ENCODE measurements at regions not wholly inside any gene's neighbourhood (a gene's known extent, or its start where the extent isn't known, plus 50 kb on each side); places are given as distances from the start of the nearest gene placed in this dataset.

DNA sequence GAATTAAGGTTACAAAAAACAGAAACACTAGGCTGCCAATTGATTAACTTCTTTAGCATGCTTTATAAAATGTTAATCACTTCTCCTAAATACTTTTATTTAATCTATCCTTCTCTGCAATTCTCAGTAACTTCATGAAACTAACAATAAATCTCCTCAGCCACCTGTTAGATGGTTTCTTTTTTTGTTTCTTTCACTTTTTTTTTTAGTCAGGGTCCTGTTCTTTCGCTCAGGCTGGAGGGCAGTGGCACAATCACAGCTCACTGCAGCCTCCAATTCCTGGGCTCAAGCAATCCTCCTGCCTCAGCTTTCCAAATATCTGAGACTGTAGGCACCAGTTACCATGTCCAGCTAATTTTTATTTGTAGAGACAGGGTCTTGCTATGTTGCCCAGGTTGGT lies 213.4 kb upstream of the STK17B start:
- Mint-ChIP-seq H3K4me3 (no peak overlapping the region), H3K27me3 (ENCODE audit: insufficient read depth, low read depth, poor library complexity) (no peaks in the 10 kb centered on the region), H3K36me3 (ENCODE audit: low read depth) (no peaks in the 10 kb centered on the region), H3K4me1 (no peaks in the 10 kb centered on the region), H3K27ac (no peak overlapping the region), H3K9me3 (no peaks in the 10 kb centered on the region)
- no peaks in the 10 kb centered on the region for H3K36me3 ChIP-seq (ENCODE audit: insufficient read depth)
- no peaks in the 10 kb centered on the region for H3F3A ChIP-seq (replicated peaks; ENCODE audit: low read depth)
- no peaks in the 10 kb centered on the region for H3K4me1 ChIP-seq (ENCODE audit: insufficient read depth)
- DNase-seq (ENCODE audit: low spot score) (no peak), ATAC-seq (no peak)
- no peak for TF ChIP-seq NANOG (IDR thresholded peaks at IDR 0.05; ENCODE audit: borderline replicate concordance)
- no peak overlapping the region for H3K27ac ChIP-seq (ENCODE audit: low read depth)
- no peaks in the 10 kb centered on the region; the same call in 1 of the 2 replicates for H3K9me2 ChIP-seq (ENCODE audit: insufficient read depth)
- no peak overlapping the region for H2AFZ ChIP-seq
- no peaks in the 10 kb centered on the region for H3K79me2 ChIP-seq (replicated peaks; ENCODE audit: insufficient read depth)
- H4K20me1 ChIP-seq (replicated peaks; ENCODE audit: insufficient read depth): no peaks in the 10 kb centered on the region
- H3K27me3 ChIP-seq (ENCODE audit: insufficient read depth): no peaks in the 10 kb centered on the region
- H3K4me2 ChIP-seq: no peak overlapping the region
- no peak overlapping the region for H3K4me3 ChIP-seq

DNA sequence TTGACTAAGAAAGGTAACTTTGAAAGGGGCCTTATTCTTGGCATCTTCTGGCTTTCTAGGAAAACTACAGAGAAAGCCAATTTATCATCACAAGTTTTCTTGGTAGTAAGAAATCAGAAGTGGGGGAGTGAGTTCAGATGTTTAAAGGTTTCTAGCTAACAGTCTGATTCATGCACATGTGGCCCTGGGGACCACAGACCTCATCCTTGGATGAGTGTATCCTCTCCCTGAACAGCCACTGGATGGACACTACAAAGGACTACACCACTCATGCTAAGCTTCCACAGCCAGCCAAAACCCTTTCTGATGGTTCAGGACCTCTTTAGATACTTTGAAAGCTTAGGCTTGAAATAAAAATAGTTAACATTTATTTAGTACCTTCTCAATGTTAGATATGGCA lies 218.3 kb upstream of the STK17B start:
- H3K9me2 ChIP-seq (ENCODE audit: insufficient read depth): no peaks in the 10 kb centered on the region; the same call in 1 of the 2 replicates
- no peaks in the 10 kb centered on the region for H4K20me1 ChIP-seq (replicated peaks; ENCODE audit: insufficient read depth)
- H3K4me2 ChIP-seq: no peak overlapping the region
- Mint-ChIP-seq H3K4me3 (no peak overlapping the region), H3K4me1 (peaks cover 6% of the 10 kb centered on the region; the same call in 2 of the 3 replicates), H3K36me3 (ENCODE audit: low read depth) (no peaks in the 10 kb centered on the region), H3K9me3 (peaks cover 4% of the 10 kb centered on the region; the same call in 1 of the 3 replicates), H3K27me3 (ENCODE audit: insufficient read depth, low read depth, poor library complexity) (no peaks in the 10 kb centered on the region), H3K27ac (no peak overlapping the region)
- ATAC-seq (no peak), DNase-seq (ENCODE audit: low spot score) (no peak)
- no peaks in the 10 kb centered on the region for H3K4me1 ChIP-seq (ENCODE audit: insufficient read depth)
- H2AFZ ChIP-seq: no peak overlapping the region
- H3K79me2 ChIP-seq (replicated peaks; ENCODE audit: insufficient read depth): no peaks in the 10 kb centered on the region
- H3K27me3 ChIP-seq (ENCODE audit: insufficient read depth): no peaks in the 10 kb centered on the region
- no peaks in the 10 kb centered on the region for H3F3A ChIP-seq (replicated peaks; ENCODE audit: low read depth)
- no peak overlapping the region for H3K27ac ChIP-seq (ENCODE audit: low read depth)
- no peak overlapping the region for H3K4me3 ChIP-seq
- H3K36me3 ChIP-seq (ENCODE audit: insufficient read depth): no peaks in the 10 kb centered on the region
- TF ChIP-seq ETS1 (IDR thresholded peaks at IDR 0.05) (no peak), STAT1 (IDR thresholded peaks at IDR 0.05; ENCODE audit: unreplicated experiment) (no peak), REST (IDR thresholded peaks at IDR 0.05; ENCODE audit: unreplicated experiment) (no peak), EZH2phosphoT487 (IDR thresholded peaks at IDR 0.05; ENCODE audit: unreplicated experiment) (no peak), JUNB (IDR thresholded peaks at IDR 0.05; ENCODE audit: unreplicated experiment) (no peak), CREB1 (CRISPR knock-in tag; IDR thresholded peaks at IDR 0.05; ENCODE audit: low read depth) (no peak), ZNF114 (CRISPR knock-in tag; IDR thresholded peaks at IDR 0.05) (no peak), EZH2 (IDR thresholded peaks at IDR 0.05; ENCODE audit: low read depth, unreplicated experiment) (no peak), CTCF (conservative IDR thresholded peaks at IDR 0.05; ENCODE audit: low read depth in 2 of 2) (no peak)

All from GM23338 (cell line).